HepG2 (cell line): ENCODE measurements at regions not wholly inside any gene's neighbourhood (a gene's known extent, or its start where the extent isn't known, plus 50 kb on each side); places are given as distances from the start of the nearest gene placed in this dataset.
A peak's percentile ranks its signal among the peaks of the same experiment; 100 is the strongest.

Experiments used
- ATAC-seq: fragments of 200-7000 bp; cut with Tn5 transposase; 3 replicates; pipeline ENCODE4 v1.9.1; 2020; ENCODE audit warnings: mild to moderate bottlenecking, moderate library complexity
- BruUV-seq: library from RNA; stranded (reverse); fragments of 400-500 nt; replicated peaks from 2 replicates; lab custom pipeline; 2021; lab: Mats Ljungman, UMichigan
- CTCF ChIA-PET: fragments of 300-600 bp; formaldehyde crosslinking; extraction: SDS; loops from one replicate; lab custom pipeline; 2021; ENCODE audit warnings: low total read pairs, inconsistent platforms, low intra/inter-chr PET ratio; lab: Yijun Ruan, JAX
- POLR2A ChIA-PET: fragments of 350-600 bp; sonication (Branson Sonifier 250); formaldehyde crosslinking; loops from one replicate; lab custom pipeline; 2020; ENCODE audit warnings: antibody characterized with exemption, inconsistent platforms; lab: Yijun Ruan, JAX
- DNase-seq: peaks from one replicate; pipeline ENCODE4 v3.0.0-alpha.2; 2015; ENCODE audit warnings: low spot score
- FAIRE-seq: peaks from 3 replicates; lab custom pipeline; 2011; peaks lifted over from hg19 to GRCh38; lab: Jason Lieb, UNC
- H2AFZ ChIP-seq: one replicate; pipeline ENCODE4 v1.6.1; 2011; ENCODE audit warnings: low read length, inconsistent platforms
- H3K27ac ChIP-seq: fragments of 300-600 bp; 3 replicates; pipeline ENCODE4 v1.8.0; 2011; ENCODE audit warnings: mixed run types, mild to moderate bottlenecking, mixed read lengths, low read length, inconsistent platforms; ENCODE audit not compliant: insufficient read depth; ENCODE audit errors: extremely low read length
- H3K27me3 ChIP-seq, 2 experiments: fragments of 200-600 bp in 1 of 2; 2 replicates in 1 of 2; 3 replicates in 1 of 2; pipeline versions ENCODE4 v1.6.0 to v1.8.0; 2011; ENCODE audit warnings: low read length in 2 of 2, mild to moderate bottlenecking in 2 of 2, moderate library complexity in 2 of 2, inconsistent platforms in 1 of 2; ENCODE audit not compliant: insufficient read depth in 2 of 2, control insufficient read depth in 1 of 2
- H3K36me3 ChIP-seq, 2 experiments: fragments of 200-600 bp in 1 of 2; replicated peaks in 1 of 2; 2 replicates in 1 of 2; 3 replicates in 1 of 2; pipeline versions ENCODE4 v1.5.1 to v1.8.0; 2011; ENCODE audit warnings: low read length in 2 of 2, inconsistent platforms in 1 of 2; ENCODE audit not compliant: insufficient read depth in 2 of 2, control insufficient read depth in 1 of 2
- H3K4me1 ChIP-seq: 2 replicates; pipeline ENCODE4 v1.5.1; 2012; ENCODE audit warnings: low read length, inconsistent platforms; ENCODE audit not compliant: insufficient read depth
- H3K4me2 ChIP-seq: 2 replicates; pipeline ENCODE4 v1.6.0; 2011; ENCODE audit warnings: low read depth, low read length, inconsistent platforms
- H3K4me3 ChIP-seq, 3 experiments: fragments of 200-600 bp in 1 of 3; sonication (generic), shearing (Covaris generic) in 1 of 3; replicated peaks in 1 of 3; 2 replicates each; pipeline ENCODE4 v1.5.1; 2011 to 2016; ENCODE audit warnings: low read length in 3 of 3, inconsistent platforms in 2 of 3, low read depth in 2 of 3, mild to moderate bottlenecking in 2 of 3, control low read depth in 1 of 3, mixed read lengths in 1 of 3; ENCODE audit not compliant: insufficient read depth in 1 of 3
- H3K79me2 ChIP-seq: one replicate; pipeline ENCODE4 v1.6.1; 2011; ENCODE audit warnings: low read length, inconsistent platforms; ENCODE audit not compliant: insufficient read depth
- H3K9ac ChIP-seq: 2 replicates; pipeline ENCODE4 v1.6.0; 2011; ENCODE audit warnings: mild to moderate bottlenecking, low read depth, low read length, inconsistent platforms; ENCODE audit not compliant: insufficient read depth
- H3K9me3 ChIP-seq: 2 replicates; pipeline ENCODE4 v1.5.1; 2012; ENCODE audit warnings: mild to moderate bottlenecking, low read length
- H4K20me1 ChIP-seq: 2 replicates; pipeline ENCODE4 v1.6.0; 2011; ENCODE audit warnings: inconsistent platforms, mild to moderate bottlenecking, low read length, moderate library complexity; ENCODE audit not compliant: insufficient read depth
- CAMTA2 ChIP-seq: sonication (generic); formaldehyde crosslinking; IDR thresholded peaks from 2 replicates; pipeline ENCODE4 v1.4.0; 2020; ENCODE audit warnings: mild to moderate bottlenecking, missing genetic modification reagents, borderline replicate concordance
- CREB1 ChIP-seq, 2 experiments: fragments of 450-650 bp in 1 of 2; IDR thresholded peaks; 2 replicates each; pipeline ENCODE4 v1.6.1; 2016 to 2017; ENCODE audit warnings: control low read depth in 1 of 2, mild to moderate bottlenecking in 1 of 2, missing compliant biosample characterization in 1 of 2, missing genetic modification characterization in 1 of 2
- DR1 ChIP-seq: sonication (generic); formaldehyde crosslinking; IDR thresholded peaks from 2 replicates; pipeline ENCODE4 v1.8.0; 2021; ENCODE audit warnings: mild to moderate bottlenecking, missing genetic modification reagents, inconsistent platforms
- GTF3A ChIP-seq: sonication (generic); formaldehyde crosslinking; conservative IDR thresholded peaks from 2 replicates; pipeline ENCODE4 v1.4.0; 2020; ENCODE audit warnings: mild to moderate bottlenecking, missing genetic modification reagents
- RBM39 ChIP-seq: fragments of 200-400 bp; formaldehyde crosslinking; IDR thresholded peaks from one replicate; pipeline ENCODE4 v1.6.1; 2018; ENCODE audit warnings: antibody characterized with exemption, mild to moderate bottlenecking, low read depth, low read length; ENCODE audit not compliant: poor library complexity, severe bottlenecking
- SRSF4 ChIP-seq: fragments of 200-400 bp; formaldehyde crosslinking; IDR thresholded peaks from one replicate; pipeline ENCODE4 v1.6.1; 2018; ENCODE audit warnings: mild to moderate bottlenecking, low read depth, low read length, moderate library complexity; ENCODE audit not compliant: poor library complexity, severe bottlenecking
- ZC3H13 ChIP-seq: sonication (generic); formaldehyde crosslinking; IDR thresholded peaks from 2 replicates; pipeline ENCODE4 v1.8.1; 2023; ENCODE audit warnings: mild to moderate bottlenecking, missing genetic modification reagents, moderate library complexity
- ZNF20 ChIP-seq: sonication (generic); formaldehyde crosslinking; IDR thresholded peaks from 2 replicates; pipeline ENCODE4 v1.4.0; 2020; ENCODE audit warnings: mild to moderate bottlenecking, moderate library complexity, missing genetic modification reagents
- ZNF530 ChIP-seq: sonication (generic); formaldehyde crosslinking; IDR thresholded peaks from 2 replicates; pipeline ENCODE4 v1.5.0; 2020; ENCODE audit warnings: low read depth, mild to moderate bottlenecking, missing genetic modification reagents
- WGBS: methylation state at CpG from one replicate; pipeline ENCODE4 v1.1.6; 2017; ENCODE audit warnings: low lambda C conversion rate; 5-methylcytosine and 5-hydroxymethylcytosine counted together
- in situ Hi-C: cut with HindIII; loops from 2 replicates; pipeline ENCODE4 v1.10.0; 2017; ENCODE audit warnings: low pct_unique_long_range_greater_than_20kb; ENCODE audit not compliant: extremely low pct_ligation_motif_present
- intact Hi-C: fragments of 100-400 bp; cut with micrococcal nuclease; formaldehyde crosslinking; loops from one replicate; pipeline ENCODE4 v1.10.0; 2022; ENCODE audit not compliant: unreplicated experiment
- TF ChIP-seq, protein P1 (sequence below): sonication (generic); formaldehyde crosslinking; IDR thresholded peaks from 2 replicates; pipeline ENCODE4 v1.5.0; 2020; ENCODE audit warnings: mild to moderate bottlenecking, missing genetic modification reagents, moderate library complexity
- TF ChIP-seq, protein P2 (sequence below): IDR thresholded peaks from 2 replicates; pipeline ENCODE4 v1.6.1; 2016; ENCODE audit warnings: missing biosample characterization, missing genetic modification reagents, low read depth
- TF ChIP-seq, protein P3 (sequence below): sonication (generic); formaldehyde crosslinking; IDR thresholded peaks from 2 replicates; pipeline ENCODE4 v1.8.0; 2022; ENCODE audit warnings: mild to moderate bottlenecking, missing genetic modification reagents
- TF ChIP-seq, protein P4 (sequence below): sonication (generic); formaldehyde crosslinking; IDR thresholded peaks from 2 replicates; pipeline ENCODE4 v1.4.0; 2020; ENCODE audit warnings: mild to moderate bottlenecking, missing genetic modification reagents, borderline replicate concordance

DNA sequence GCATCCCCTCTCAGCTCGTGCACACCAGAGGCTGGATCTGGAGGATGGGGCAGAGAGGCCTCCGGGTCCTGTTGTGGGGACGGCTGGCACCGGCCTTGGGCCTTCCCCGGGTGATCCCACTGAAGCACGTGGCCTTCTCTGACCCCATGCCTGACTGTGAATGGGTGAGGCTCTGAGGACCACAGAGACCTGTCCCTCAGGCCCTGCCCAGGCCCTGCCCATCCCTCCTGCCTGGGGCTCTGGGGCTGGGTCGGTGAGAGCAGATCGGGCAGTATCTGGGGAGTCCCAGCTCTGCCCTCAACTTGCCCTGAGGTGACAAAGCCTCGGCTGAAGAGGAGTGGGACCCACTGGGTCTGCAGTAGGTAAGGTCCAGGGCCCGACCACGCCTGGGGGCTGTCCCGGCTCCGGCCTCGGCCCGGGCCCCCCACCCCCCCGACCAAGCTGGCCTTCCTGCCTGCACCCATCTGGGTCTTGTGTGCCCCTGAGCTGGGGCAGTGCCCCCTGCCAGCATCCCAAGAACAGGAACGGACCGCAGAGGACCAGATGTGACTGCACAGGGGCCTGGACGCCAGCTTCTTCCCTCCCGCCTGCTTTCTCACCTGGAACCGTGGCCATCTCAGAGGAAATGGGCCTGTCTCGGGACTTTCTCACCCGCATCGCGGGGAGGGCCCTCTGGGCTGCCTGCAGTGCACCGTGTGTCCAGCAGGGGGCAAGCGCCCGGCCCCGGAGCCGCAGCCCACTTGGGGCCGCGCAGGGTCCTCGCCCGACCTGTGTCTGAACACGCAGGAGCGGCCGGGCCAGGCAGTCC, 255.9 kb downstream of the PARP8 start (continued):
- TF ChIP-seq, protein P1, sequence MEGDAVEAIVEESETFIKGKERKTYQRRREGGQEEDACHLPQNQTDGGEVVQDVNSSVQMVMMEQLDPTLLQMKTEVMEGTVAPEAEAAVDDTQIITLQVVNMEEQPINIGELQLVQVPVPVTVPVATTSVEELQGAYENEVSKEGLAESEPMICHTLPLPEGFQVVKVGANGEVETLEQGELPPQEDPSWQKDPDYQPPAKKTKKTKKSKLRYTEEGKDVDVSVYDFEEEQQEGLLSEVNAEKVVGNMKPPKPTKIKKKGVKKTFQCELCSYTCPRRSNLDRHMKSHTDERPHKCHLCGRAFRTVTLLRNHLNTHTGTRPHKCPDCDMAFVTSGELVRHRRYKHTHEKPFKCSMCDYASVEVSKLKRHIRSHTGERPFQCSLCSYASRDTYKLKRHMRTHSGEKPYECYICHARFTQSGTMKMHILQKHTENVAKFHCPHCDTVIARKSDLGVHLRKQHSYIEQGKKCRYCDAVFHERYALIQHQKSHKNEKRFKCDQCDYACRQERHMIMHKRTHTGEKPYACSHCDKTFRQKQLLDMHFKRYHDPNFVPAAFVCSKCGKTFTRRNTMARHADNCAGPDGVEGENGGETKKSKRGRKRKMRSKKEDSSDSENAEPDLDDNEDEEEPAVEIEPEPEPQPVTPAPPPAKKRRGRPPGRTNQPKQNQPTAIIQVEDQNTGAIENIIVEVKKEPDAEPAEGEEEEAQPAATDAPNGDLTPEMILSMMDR (CRISPR knock-in tag): peak; percentile 75
- TF ChIP-seq, all 625 proteins: peak for 9; not testable (repeated sequence) for 616

DNA sequence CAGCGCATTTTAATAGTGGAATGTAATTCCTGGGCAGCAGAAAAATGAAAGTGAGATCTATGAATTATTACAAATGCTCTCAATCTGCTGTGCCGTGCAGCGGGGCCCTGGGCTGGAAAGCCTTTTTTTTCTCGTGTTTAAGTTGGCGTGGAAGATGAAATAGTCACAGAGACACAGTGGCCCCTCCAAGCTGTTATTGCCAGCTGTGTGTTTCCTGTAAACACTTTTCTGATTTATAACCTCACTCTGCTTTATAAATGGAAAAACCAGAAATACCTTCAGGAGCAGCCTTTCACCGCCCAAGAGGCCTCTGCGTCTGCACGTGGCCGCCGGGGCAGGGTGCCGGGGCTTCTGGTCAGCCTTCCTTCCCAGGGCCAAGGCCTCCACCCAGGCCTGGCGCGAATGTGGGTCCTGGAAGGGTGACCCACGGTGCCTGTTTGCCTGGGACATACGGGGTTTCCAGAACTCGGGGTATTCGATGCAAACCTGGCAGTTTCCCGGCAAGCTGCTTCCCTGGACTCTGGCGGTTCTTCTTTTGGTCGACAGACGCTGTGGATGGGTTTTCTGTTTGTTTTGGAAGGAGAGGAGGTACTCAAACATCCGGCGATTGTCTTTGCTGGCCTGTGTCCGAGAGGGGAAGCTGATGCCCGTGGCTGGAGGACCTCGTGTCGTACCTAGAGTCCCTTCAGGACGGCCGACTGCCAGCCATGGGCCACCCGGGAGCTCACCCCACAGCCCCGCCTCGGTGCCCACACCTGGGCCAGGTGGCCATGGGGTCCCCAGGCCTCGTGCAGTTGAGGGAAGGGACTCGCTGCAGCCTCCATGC, 256.7 kb downstream of the PARP8 start:
- no peak overlapping the region for H2AFZ ChIP-seq
- H3K4me3 ChIP-seq: no peak overlapping the region
- H4K20me1 ChIP-seq: no peaks in the 10 kb centered on the region
- DNase-seq: no peak
- ATAC-seq: peak; percentile 43
- intact Hi-C loops (no loop called here), in situ Hi-C loops (no loop called here)
- H3K79me2 ChIP-seq: no peaks in the 10 kb centered on the region
- no peak for FAIRE-seq
- CTCF ChIA-PET: no interaction called here
- WGBS: 55% methylated on average over 5 of the region's 34 CpGs
- H3K27me3 ChIP-seq: no peaks in the 10 kb centered on the region
- H3K27ac ChIP-seq: no peak overlapping the region
- peaks cover 8% of the 10 kb centered on the region; the same call in 1 of the 2 replicates for H3K4me1 ChIP-seq
- no peaks in the 10 kb centered on the region for H3K9me3 ChIP-seq
- no TSS peak for BruUV-seq
- no peaks in the 10 kb centered on the region for H3K36me3 ChIP-seq
- no peak overlapping the region for H3K9ac ChIP-seq
- H3K4me2 ChIP-seq: peak overlapping the region; percentile 25; the same call in 1 of the 2 replicates
- POLR2A ChIA-PET: no interaction called here
- no peak for TF ChIP-seq ZNF530 (CRISPR knock-in tag)
- TF ChIP-seq, protein P2, sequence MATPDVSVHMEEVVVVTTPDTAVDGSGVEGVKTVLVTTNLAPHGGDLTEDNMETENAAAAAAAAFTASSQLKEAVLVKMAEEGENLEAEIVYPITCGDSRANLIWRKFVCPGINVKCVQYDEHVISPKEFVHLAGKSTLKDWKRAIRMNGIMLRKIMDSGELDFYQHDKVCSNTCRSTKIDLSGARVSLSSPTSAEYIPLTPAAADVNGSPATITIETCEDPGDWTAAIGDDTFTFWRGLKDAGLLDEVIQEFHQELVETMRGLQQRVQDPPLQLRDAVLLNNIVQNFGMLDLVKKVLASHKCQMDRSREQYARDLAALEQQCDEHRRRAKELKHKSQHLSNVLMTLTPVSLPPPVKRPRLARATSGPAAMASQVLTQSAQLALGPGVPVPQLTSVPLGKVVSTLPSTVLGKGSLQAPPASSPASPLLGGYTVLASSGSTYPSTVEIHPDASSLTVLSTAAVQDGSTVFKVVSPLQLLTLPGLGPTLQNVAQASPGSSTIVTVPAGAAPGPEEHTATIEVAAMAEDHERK (CRISPR knock-in tag): no peak
- TF ChIP-seq CREB1 (IDR thresholded peaks at IDR 0.05): no peak
- no peak for TF ChIP-seq CREB1 (CRISPR knock-in tag; IDR thresholded peaks at IDR 0.05)
- no peak for TF ChIP-seq SRSF4
- TF ChIP-seq DR1 (CRISPR knock-in tag): no peak
- TF ChIP-seq GTF3A (CRISPR knock-in tag): no peak
- no peak for TF ChIP-seq ZNF20
- TF ChIP-seq RBM39: no peak
- TF ChIP-seq, protein P3, sequence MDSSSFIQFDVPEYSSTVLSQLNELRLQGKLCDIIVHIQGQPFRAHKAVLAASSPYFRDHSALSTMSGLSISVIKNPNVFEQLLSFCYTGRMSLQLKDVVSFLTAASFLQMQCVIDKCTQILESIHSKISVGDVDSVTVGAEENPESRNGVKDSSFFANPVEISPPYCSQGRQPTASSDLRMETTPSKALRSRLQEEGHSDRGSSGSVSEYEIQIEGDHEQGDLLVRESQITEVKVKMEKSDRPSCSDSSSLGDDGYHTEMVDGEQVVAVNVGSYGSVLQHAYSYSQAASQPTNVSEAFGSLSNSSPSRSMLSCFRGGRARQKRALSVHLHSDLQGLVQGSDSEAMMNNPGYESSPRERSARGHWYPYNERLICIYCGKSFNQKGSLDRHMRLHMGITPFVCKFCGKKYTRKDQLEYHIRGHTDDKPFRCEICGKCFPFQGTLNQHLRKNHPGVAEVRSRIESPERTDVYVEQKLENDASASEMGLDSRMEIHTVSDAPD: no peak
- TF ChIP-seq CAMTA2 (CRISPR knock-in tag): no peak
- TF ChIP-seq, protein P4, sequence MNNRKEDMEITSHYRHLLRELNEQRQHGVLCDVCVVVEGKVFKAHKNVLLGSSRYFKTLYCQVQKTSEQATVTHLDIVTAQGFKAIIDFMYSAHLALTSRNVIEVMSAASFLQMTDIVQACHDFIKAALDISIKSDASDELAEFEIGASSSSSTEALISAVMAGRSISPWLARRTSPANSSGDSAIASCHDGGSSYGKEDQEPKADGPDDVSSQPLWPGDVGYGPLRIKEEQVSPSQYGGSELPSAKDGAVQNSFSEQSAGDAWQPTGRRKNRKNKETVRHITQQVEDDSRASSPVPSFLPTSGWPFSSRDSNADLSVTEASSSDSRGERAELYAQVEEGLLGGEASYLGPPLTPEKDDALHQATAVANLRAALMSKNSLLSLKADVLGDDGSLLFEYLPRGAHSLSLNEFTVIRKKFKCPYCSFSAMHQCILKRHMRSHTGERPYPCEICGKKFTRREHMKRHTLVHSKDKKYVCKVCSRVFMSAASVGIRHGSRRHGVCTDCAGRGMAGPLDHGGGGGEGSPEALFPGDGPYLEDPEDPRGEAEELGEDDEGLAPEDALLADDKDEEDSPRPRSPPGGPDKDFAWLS (CRISPR knock-in tag): no peak
- no peak for TF ChIP-seq ZC3H13 (CRISPR knock-in tag)
